ENCODE measurements at regions not wholly inside any gene's neighbourhood (a gene's known extent, or its start where the extent isn't known, plus 50 kb on each side); places are given as distances from the start of the nearest gene placed in this dataset.
"Not testable (repeated sequence)": the region's sequence is repeated elsewhere in the genome, so short reads cannot be mapped to it uniquely, and the experiment has no call there.

- Mint-ChIP-seq H3K36me3 (no peaks in the 10 kb centered on the region), H3K4me1 (peaks cover 55% of the 10 kb centered on the region), H3K27ac (peak overlapping the region; percentile 88), H3K27me3 (no peaks in the 10 kb centered on the region), H3K4me3 (no peak overlapping the region), H3K9me3 (no peaks in the 10 kb centered on the region)
Observed at GRCh38 chr14:39683691-39684260, 251.5 kb upstream of the FBXO33 start.

GRCh38 chr14:39682582-39682981 lies 250.3 kb upstream of the FBXO33 start:
- H3K27ac Mint-ChIP-seq, result peak overlapping the region; percentile 88

GRCh38 chr14:39681782-39682399 lies 249.7 kb upstream of the FBXO33 start:
- no peaks in the 10 kb centered on the region for H3K27me3 Mint-ChIP-seq
- H3K4me3 Mint-ChIP-seq, result no peak overlapping the region
- peaks cover 63% of the 10 kb centered on the region for H3K4me1 Mint-ChIP-seq
- H3K27ac Mint-ChIP-seq, result peak overlapping the region; percentile 8
- H3K36me3 Mint-ChIP-seq, result no peaks in the 10 kb centered on the region
- H3K9me3 Mint-ChIP-seq, result no peaks in the 10 kb centered on the region

More at GRCh38 chr14:39682582-39682981, 250.3 kb upstream of the FBXO33 start:
- no peaks in the 10 kb centered on the region for H3K9me3 Mint-ChIP-seq
- no peak overlapping the region for H3K4me3 Mint-ChIP-seq
- no peaks in the 10 kb centered on the region for H3K36me3 Mint-ChIP-seq
- peaks cover 59% of the 10 kb centered on the region for H3K4me1 Mint-ChIP-seq
- H3K27me3 Mint-ChIP-seq, result no peaks in the 10 kb centered on the region

- no peaks in the 10 kb centered on the region for H3K9me3 Mint-ChIP-seq
- no peaks in the 10 kb centered on the region for H3K36me3 Mint-ChIP-seq
- no peak overlapping the region for H3K4me3 Mint-ChIP-seq
- H3K27ac Mint-ChIP-seq, result no peak overlapping the region
- peaks cover 63% of the 10 kb centered on the region for H3K4me1 Mint-ChIP-seq
- H3K27me3 Mint-ChIP-seq, result no peaks in the 10 kb centered on the region
Observed at GRCh38 chr14:39680777-39681176, 248.5 kb upstream of the FBXO33 start.

GRCh38 chr14:39673734-39674133 lies 241.5 kb upstream of the FBXO33 start:
- peaks cover 34% of the 10 kb centered on the region for H3K4me1 Mint-ChIP-seq
- H3K27ac Mint-ChIP-seq, result peak overlapping the region; percentile 82
- H3K4me3 Mint-ChIP-seq, result no peak overlapping the region
- peaks cover 3% of the 10 kb centered on the region for H3K9me3 Mint-ChIP-seq
- no peaks in the 10 kb centered on the region for H3K27me3 Mint-ChIP-seq
- no peaks in the 10 kb centered on the region for H3K36me3 Mint-ChIP-seq

- Mint-ChIP-seq H3K4me3 (no peak overlapping the region), H3K36me3 (no peaks in the 10 kb centered on the region), H3K9me3 (peaks cover 3% of the 10 kb centered on the region), H3K27ac (peak overlapping the region; percentile 32), H3K27me3 (no peaks in the 10 kb centered on the region), H3K4me1 (peaks cover 38% of the 10 kb centered on the region)
Observed at GRCh38 chr14:39673270-39673711, 241.1 kb upstream of the FBXO33 start.

- H3K27ac Mint-ChIP-seq, result peak overlapping the region; percentile 75
- H3K9me3 Mint-ChIP-seq, result peaks cover 3% of the 10 kb centered on the region
- H3K4me3 Mint-ChIP-seq, result no peak overlapping the region
- H3K36me3 Mint-ChIP-seq, result no peaks in the 10 kb centered on the region
- H3K27me3 Mint-ChIP-seq, result no peaks in the 10 kb centered on the region
- peaks cover 40% of the 10 kb centered on the region for H3K4me1 Mint-ChIP-seq
Observed at GRCh38 chr14:39668449-39668848, 236.2 kb upstream of the FBXO33 start.

GRCh38 chr14:39666386-39666785 lies 234.2 kb upstream of the FBXO33 start:
- Mint-ChIP-seq H3K36me3 (no peaks in the 10 kb centered on the region), H3K27me3 (no peaks in the 10 kb centered on the region), H3K27ac (no peak overlapping the region), H3K4me3 (no peak overlapping the region), H3K9me3 (peaks cover 3% of the 10 kb centered on the region), H3K4me1 (peaks cover 40% of the 10 kb centered on the region)

GRCh38 chr14:39665075-39665475 lies 232.8 kb upstream of the FBXO33 start:
- Mint-ChIP-seq H3K4me3 (no peak overlapping the region), H3K27ac (peak overlapping the region; percentile 4), H3K4me1 (peaks cover 28% of the 10 kb centered on the region), H3K36me3 (no peaks in the 10 kb centered on the region), H3K27me3 (no peaks in the 10 kb centered on the region), H3K9me3 (no peaks in the 10 kb centered on the region)

- Mint-ChIP-seq H3K27ac (peak overlapping the region; percentile 71), H3K27me3 (no peaks in the 10 kb centered on the region), H3K9me3 (no peaks in the 10 kb centered on the region), H3K36me3 (no peaks in the 10 kb centered on the region), H3K4me3 (no peak overlapping the region), H3K4me1 (peaks cover 26% of the 10 kb centered on the region)
Observed at GRCh38 chr14:39664646-39665045, 232.4 kb upstream of the FBXO33 start.

GRCh38 chr14:39641224-39641623 lies 209.0 kb upstream of the FBXO33 start:
- Mint-ChIP-seq H3K9me3 (peaks cover 10% of the 10 kb centered on the region), H3K27ac (peak overlapping the region; percentile 90), H3K4me3 (peak overlapping the region; percentile 77)

GRCh38 chr14:39639009-39639408 lies 206.8 kb upstream of the FBXO33 start:
- peaks cover 29% of the 10 kb centered on the region for H3K4me1 Mint-ChIP-seq
- H3K4me3 Mint-ChIP-seq, H3K27me3 Mint-ChIP-seq, H3K27ac Mint-ChIP-seq, H3K36me3 Mint-ChIP-seq: not testable (repeated sequence)
- H3K9me3 Mint-ChIP-seq, result peaks cover 10% of the 10 kb centered on the region

More at GRCh38 chr14:39641224-39641623, 209.0 kb upstream of the FBXO33 start:
- H3K4me1 Mint-ChIP-seq, result peaks cover 29% of the 10 kb centered on the region
- peaks cover 11% of the 10 kb centered on the region for H3K36me3 Mint-ChIP-seq
- H3K27me3 Mint-ChIP-seq, result no peaks in the 10 kb centered on the region

GRCh38 chr14:39628087-39628486 lies 195.9 kb upstream of the FBXO33 start:
- Mint-ChIP-seq H3K4me3 (no peak overlapping the region), H3K36me3 (peaks cover 1% of the 10 kb centered on the region), H3K27me3 (no peaks in the 10 kb centered on the region), H3K9me3 (no peaks in the 10 kb centered on the region), H3K27ac (no peak overlapping the region), H3K4me1 (peaks cover 15% of the 10 kb centered on the region)

- Mint-ChIP-seq H3K27me3 (no peaks in the 10 kb centered on the region), H3K9me3 (no peaks in the 10 kb centered on the region)
Observed at GRCh38 chr14:39626589-39627576, 194.7 kb upstream of the FBXO33 start.

GRCh38 chr14:39621678-39622077 lies 189.4 kb upstream of the FBXO33 start:
- peaks cover 3% of the 10 kb centered on the region for H3K36me3 Mint-ChIP-seq
- H3K9me3 Mint-ChIP-seq, result peaks cover 6% of the 10 kb centered on the region
- H3K27ac Mint-ChIP-seq, result no peak overlapping the region
- H3K4me1 Mint-ChIP-seq, result peaks cover 23% of the 10 kb centered on the region
- H3K27me3 Mint-ChIP-seq, result no peaks in the 10 kb centered on the region
- H3K4me3 Mint-ChIP-seq, result no peak overlapping the region

More at GRCh38 chr14:39626589-39627576, 194.7 kb upstream of the FBXO33 start:
- Mint-ChIP-seq H3K4me3 (no peak overlapping the region), H3K27ac (no peak overlapping the region), H3K4me1 (peaks cover 20% of the 10 kb centered on the region), H3K36me3 (peaks cover 1% of the 10 kb centered on the region)

GRCh38 chr14:39621223-39621622 lies 189.0 kb upstream of the FBXO33 start:
- Mint-ChIP-seq H3K4me1 (peaks cover 23% of the 10 kb centered on the region), H3K4me3 (no peak overlapping the region), H3K27me3 (no peaks in the 10 kb centered on the region), H3K36me3 (peaks cover 3% of the 10 kb centered on the region), H3K9me3 (peaks cover 6% of the 10 kb centered on the region), H3K27ac (no peak overlapping the region)
